Fibroblast of lung (primary cell): ENCODE measurements at regions not wholly inside any gene's neighbourhood (a gene's known extent, or its start where the extent isn't known, plus 50 kb on each side); places are given as distances from the start of the nearest gene placed in this dataset.

Experiments
- EZH2 ChIP-seq: IDR thresholded peaks from 2 replicates; pipeline ENCODE4 v1.5.1; 2012; ENCODE audit warnings: low read length, control low read depth, mild to moderate bottlenecking; ENCODE audit errors: missing control alignments
- TF ChIP-seq, protein P1 (sequence below), 2 donors: IDR thresholded peaks in 1 of 2; conservative IDR thresholded peaks in 1 of 2; 1 replicate in 1 of 2; 2 replicates in 1 of 2; pipeline ENCODE4 v1.5.1; 2011 to 2012; ENCODE audit warnings: low read length in 2 of 2, control low read depth in 1 of 2, inconsistent platforms in 1 of 2, low read depth in 1 of 2, mild to moderate bottlenecking in 1 of 2

- TF ChIP-seq EZH2, result no peak
- TF ChIP-seq, protein P1, sequence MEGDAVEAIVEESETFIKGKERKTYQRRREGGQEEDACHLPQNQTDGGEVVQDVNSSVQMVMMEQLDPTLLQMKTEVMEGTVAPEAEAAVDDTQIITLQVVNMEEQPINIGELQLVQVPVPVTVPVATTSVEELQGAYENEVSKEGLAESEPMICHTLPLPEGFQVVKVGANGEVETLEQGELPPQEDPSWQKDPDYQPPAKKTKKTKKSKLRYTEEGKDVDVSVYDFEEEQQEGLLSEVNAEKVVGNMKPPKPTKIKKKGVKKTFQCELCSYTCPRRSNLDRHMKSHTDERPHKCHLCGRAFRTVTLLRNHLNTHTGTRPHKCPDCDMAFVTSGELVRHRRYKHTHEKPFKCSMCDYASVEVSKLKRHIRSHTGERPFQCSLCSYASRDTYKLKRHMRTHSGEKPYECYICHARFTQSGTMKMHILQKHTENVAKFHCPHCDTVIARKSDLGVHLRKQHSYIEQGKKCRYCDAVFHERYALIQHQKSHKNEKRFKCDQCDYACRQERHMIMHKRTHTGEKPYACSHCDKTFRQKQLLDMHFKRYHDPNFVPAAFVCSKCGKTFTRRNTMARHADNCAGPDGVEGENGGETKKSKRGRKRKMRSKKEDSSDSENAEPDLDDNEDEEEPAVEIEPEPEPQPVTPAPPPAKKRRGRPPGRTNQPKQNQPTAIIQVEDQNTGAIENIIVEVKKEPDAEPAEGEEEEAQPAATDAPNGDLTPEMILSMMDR (conservative IDR thresholded peaks at IDR 0.05 in 1 of 2, IDR thresholded peaks at IDR 0.05 in 1 of 2; ENCODE audit: low read depth in 1 of 2, low read length in 2 of 2), result no peak
These were observed 253.0 kb upstream of the FLRT2 start for GRCh38 chr14:85276979-85277228.
